HG02973 (cell line): ENCODE measurements at regions not wholly inside any gene's neighbourhood (a gene's known extent, or its start where the extent isn't known, plus 50 kb on each side); places are given as distances from the start of the nearest gene placed in this dataset.
"Not testable (repeated sequence)": the region's sequence is repeated elsewhere in the genome, so short reads cannot be mapped to it uniquely, and the experiment has no call there.

Source experiments
- ATAC-seq: cut with Tn5 transposase; IDR thresholded peaks from one replicate; pipeline ENCODE4 v1.9.1; 2021; ENCODE audit warnings: moderate library complexity; ENCODE audit not compliant: unreplicated experiment

DNA sequence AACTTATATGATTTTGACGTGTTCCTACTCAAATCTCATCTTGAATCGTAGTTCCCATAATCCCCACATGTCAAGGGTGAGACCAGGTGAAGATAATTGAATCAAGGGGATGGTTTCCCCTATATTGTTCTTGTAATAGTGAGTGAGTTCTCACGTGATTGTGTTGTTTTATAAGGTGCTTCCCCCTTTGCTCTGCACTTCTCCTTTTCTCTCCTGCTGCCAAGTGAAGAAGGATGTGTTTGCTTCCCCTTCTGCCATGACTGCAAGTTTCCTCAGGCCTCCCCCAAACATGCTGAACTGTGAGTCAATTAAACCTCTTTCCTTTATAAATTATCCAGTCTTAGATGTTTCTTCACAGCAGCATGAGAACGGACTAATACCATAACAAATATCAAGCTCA lies 83.2 kb downstream of the MANEA start:
- ATAC-seq = no peak

DNA sequence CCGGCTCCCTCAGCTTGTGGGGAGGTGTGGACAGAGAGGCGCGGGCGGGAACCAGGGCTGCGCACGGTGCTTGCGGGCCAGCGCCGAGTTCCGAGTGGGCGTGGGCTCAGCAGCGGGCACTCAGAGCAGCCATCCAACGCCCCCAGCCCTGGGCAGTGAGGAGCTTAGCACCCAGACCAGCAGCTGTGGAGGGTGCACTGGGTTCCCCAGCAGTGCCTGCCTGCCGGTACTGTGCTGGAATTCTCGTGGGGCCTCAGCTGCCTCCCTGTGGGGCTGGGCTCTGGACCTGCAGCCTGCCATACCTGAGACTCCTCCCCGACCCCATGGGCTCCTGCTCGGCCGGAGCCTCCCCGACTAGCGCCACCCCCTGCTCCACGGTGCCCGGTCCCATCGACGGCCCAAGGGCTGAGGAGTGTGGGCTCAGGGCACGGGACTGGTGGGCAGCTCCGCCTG lies 92.7 kb downstream of the MANEA start:
- no peak for ATAC-seq

DNA sequence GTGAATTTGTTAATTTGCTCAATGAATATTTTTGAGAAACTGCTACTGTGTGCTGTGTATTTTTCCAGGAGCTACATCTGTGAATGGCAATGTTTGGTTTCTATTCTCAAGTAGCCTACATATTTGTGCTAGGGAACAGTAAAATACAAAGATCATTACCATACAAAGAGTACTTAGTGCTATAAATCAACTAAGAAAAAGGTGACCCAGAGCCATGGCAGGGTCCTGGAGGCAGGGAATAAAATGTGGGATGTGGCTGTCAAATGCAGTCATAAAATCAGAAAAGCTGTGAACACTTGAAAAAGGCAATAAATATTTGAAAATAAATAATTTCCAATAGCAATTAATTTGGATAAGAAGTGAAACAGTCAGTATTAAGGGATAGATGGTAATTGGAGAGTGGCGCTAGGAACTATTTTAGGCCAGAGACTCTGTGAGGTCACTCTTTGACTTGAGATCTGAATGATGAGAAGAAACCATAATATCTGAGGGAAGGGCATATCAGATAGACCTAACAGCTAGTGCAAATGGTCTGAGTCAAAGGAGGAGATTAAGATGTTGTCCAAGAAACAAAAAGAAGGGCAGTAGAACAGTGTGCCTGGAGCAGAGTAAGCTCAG lies 98.8 kb downstream of the MANEA start:
- ATAC-seq = no peak

DNA sequence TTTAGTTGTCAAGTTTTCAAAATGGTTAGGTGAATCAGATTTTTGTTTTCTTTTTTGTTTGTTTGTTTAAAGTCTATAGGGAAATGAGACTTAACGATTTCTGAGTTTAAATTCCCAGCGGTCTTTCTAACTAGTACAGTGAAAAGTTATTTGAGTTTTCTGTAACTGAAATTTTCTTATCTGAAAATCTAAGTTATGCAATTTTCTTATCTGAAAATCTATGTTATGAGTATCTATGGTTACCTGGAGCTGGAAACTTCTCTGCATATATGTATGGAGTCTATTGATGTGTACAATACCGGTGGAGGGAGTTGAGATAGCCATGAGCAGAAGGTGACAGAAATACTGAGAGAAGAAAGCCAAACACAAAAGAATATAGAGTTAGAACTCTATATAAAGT lies 102.6 kb downstream of the MANEA start:
- ATAC-seq = no peak

DNA sequence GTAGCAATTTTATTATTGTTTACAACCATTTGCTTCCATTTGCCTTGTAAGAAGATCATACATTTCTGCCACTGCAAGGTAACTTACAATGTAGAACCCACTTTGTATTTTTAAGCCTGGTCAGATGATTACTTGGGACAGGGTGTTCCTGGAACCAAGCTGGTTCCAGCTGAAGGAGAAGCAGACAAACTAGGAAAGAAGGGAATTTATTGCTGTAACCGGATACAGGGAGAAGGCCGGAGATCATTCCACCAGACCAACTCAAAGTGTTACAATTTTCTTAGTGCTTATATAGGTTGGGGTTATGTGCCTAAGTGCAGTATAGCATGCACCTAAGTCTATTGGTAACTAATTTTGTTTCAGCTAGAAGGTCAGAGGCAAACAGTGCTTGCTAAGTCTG lies 104.4 kb downstream of the MANEA start:
- no peak for ATAC-seq

DNA sequence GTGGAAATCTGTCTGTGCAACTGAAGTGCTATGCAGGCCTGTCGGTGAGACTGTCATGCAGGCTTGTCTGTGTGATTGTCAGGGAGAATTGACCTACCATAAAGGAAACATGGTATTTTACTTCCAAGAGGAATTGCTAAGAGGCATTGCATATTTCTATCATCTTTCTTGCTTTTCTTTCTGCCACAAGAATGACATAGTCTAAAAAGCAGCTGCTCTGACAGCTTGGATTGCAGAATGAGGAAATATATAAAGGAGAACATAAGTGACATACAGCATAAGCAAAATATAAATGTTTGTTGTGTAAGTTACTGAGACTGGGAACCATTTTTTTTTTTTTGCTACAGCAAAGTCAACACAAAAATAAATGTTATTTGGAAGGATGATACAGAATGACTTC lies 105.1 kb downstream of the MANEA start:
- no peak for ATAC-seq

DNA sequence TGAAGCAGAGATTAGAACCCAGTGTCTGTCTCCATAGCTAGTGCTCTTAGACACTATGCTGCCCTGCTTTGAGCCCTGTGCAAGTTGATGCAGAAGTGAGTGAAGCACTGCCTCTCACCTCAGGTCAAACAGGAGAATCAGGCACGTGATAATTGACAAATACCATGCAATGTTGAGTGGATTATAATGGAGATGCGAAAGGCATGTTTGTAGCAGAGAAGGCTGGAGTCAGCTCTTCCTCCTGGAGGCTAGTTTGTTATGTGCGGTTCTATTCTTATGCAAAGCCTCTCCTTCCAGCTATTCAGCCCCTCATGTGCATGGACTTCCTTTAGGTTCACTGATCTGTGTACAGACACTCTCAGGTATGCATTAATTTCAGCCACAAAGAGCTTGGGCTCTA lies 108.5 kb downstream of the MANEA start:
- no peak for ATAC-seq

DNA sequence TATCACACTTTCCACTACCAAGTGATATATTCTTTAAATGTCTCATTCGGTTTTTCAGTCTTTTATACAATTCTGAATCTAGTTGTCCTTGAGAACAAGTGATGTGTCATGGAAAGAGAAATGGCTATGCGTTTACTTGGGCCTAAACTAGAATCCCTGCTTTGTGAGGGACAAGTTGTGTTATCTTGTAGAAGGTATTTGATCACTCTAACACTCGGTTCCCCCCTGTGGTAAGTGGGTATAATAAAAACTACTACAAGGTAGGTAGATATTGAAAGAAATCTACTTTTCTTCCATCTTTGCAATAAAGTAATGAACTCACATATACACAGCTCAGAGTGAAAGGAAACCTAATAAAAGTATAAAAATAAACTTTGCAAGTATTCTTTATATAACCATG lies 108.9 kb downstream of the MANEA start:
- no peak for ATAC-seq

DNA sequence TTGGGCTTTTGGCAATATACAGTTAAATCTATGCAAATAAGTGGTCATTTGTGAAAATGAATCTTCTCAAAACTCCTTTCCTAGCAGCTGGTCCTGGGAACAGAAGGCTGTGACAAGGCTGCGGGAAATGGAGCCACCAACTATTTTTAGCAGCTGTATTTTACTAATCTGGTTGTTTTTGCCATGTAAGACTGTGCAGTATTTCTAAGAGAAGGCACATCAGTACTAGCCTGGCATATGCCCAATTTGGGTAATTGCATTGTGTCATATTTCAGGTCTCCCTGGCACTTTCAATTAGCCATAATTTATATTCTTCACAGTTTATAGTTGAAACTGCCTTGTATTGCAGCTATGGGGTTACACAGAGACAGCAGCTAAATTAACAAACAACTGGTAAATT lies 109.6 kb downstream of the MANEA start:
- no peak for ATAC-seq

DNA sequence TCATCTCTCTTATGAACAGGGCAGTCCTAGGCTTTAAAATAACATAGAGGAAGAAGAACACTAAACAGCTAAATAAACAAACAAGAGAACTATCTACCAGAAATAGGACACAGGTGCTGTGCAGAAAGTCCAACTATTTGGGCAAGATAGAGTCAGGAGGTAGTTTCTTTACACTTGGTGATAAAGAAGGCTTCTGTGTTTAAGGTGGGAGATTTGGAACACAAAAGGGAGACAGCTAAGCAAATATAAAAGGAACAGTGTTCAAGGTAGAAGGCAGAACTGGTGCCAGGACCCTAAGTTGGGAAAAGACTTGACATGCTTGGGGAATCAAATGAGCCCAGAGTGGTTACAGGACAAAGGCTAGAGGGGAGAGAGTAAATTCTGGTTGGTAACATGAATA lies 110.5 kb downstream of the MANEA start:
- no peak for ATAC-seq

DNA sequence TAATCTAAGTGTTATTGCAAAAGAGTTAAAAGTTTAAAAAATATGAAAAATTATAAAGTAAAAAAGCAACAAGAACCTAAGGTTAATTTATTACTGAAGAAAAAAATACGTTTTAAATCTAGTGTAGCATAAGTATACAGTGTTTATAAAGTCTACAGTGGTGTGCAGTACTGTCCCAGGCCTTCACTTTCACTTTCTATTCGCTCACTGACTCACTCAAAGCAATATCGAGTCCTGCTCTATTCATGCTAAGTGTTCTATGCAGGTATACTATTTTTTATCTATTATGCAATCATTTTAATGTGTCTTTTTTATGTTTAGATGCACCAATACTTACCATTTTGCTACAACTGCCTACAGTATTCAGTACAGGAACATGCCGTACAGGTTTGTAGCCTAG lies 113.0 kb downstream of the MANEA start:
- peak; percentile 61 for ATAC-seq

DNA sequence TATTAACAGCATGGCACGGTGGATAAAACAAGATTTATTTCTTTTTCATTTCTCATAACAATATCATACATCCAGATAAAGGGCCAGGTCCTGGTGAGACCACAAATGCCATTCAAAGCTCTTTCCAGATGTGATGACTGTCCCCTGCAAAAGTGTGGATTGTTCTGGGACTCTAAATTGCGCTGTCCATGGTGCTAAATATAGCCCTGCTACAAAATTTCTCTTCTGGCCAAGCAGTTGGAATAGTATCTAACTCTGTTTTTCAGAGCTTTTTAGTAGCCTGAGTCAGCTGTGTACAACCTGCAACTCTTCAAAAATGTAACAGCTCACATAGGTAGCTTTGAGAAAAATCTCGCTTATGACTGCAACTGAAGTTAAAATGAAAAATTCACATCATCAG lies 115.8 kb downstream of the MANEA start:
- no peak for ATAC-seq

DNA sequence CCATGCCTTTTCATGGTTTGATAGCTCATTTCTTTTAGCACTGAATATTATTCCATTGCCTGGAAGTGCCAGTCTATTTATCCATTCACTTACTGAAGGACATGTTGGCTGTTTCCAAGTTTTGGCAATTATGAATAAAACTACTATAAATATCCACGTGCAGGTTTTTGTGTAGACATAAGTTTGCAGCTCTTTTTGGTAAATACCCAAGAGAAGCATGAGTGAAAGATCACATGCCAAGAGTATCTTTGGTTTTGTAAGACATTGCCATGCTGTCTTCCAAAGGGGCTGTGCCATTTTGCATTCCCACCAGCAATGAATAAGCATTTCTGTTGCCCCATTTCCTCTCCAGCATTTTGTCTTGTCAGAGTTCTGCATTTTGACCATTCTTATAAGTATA lies 120.9 kb downstream of the MANEA start:
- no peak for ATAC-seq

DNA sequence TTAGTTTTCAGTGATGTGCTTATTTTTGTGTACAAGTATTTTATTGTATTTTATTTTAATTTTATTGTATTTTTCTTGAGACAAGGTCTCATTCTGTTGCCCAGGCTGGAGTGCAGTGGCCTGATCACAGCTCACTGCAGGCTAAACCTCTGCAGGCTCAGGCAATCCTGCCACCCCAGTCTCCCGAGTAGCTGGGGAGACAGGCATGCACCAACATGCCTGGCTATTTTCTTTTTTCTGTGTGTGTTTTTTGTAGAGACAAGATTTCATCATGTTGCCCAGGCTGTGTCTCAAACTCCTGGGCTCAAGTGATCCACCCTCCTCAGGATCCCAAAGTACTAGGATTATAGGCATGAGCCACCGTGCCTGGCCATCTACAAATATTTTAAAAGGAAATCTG lies 146.3 kb downstream of the MANEA start:
- ATAC-seq = no peak

DNA sequence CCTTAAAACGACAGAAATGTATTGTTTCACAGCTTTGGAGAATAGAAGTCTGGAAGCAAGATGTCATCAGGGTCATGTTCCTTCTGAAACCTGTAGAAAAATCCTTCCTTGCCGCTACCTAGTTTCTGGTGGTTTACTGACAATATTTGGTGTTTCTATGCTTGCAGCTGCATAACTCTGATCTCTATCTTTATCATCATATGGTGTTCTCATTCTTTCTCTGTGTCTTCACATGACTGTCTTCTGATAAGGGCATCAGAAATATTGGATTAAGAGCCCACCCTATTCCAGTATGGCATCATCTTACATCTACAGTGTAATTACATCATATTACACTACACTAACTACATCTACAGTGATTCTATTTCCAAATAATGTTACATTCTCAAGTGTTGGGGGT lies 148.0 kb downstream of the MANEA start:
- ATAC-seq = no peak

DNA sequence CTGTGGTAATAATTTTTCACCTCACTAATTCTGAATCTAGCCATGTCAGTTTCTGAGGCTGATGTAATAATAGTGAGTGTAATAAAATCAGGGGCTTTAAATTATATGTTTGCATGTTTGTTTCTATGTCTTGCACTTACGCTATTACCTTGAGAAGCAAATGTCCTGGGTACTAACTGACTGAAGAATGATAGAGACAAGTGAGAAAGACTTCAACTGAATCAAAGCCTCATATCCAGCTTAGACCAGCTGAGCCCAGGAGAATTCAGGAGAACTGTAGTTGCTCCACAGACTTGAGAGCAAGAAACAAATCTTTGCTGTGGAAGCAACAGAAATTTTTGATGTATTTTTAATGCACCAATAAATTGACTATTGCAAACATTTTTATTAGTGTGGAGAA lies 162.8 kb downstream of the MANEA start:
- no peak for ATAC-seq

DNA sequence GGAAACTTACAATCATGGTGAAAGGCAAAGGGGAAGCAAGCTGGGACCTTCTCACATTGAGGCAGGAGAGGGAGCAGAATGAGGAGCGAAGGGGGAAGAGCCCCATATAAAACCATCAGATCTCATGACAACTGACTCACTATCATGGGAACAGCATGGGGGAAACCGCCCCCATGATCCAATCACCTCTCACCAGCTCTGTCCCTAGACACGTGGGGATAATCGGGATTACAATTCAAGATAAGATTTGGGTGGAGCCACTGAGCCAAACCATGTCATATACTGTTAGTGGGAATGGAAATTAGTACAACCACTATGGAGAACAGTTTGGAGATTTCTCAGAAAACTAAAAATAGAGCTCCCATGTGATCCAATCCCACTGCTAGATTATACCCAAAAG lies 163.7 kb downstream of the MANEA start:
- no peak for ATAC-seq

DNA sequence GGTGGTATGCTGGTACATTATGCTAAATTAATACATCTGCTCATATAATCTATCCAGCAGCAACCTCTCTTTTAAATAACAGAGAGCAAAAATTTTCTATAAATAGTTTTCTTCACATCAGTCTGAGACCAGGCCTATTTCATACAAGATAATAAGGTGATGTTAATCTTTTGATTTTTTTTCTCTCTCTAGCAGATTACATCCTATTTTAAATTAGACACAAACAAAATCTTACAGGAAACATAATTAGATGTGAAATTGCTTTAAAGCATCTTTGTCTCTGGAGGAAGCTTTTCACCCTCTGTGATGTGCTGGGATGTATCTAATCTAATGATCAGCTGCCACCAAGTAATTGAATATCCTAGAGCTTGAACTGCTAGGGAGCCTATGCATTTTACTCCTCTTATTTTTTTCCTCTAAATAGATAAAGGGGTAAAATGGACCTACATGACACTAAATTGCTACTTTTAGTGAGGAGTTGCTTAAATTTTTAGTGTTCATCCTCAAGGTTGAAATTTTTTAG lies 165.5 kb downstream of the MANEA start:
- no peak for ATAC-seq

DNA sequence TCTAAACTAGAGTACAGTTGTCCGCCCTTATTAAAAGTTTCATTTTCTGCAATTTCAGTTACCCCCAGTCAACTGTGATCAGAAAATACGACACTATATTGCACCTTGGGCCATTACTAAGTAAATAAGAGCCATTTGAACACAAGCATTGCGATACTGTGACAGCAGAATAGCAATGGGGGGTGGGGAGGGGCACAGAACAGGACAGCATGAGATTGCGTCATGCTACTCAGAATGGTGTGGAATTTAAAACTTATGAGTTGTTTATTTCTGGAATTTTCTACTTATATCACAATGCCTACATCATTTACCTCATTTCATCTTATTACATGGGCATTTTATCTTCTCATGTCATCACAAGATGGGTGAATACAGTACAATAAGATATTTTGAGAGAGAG lies 166.3 kb downstream of the MANEA start:
- no peak for ATAC-seq

DNA sequence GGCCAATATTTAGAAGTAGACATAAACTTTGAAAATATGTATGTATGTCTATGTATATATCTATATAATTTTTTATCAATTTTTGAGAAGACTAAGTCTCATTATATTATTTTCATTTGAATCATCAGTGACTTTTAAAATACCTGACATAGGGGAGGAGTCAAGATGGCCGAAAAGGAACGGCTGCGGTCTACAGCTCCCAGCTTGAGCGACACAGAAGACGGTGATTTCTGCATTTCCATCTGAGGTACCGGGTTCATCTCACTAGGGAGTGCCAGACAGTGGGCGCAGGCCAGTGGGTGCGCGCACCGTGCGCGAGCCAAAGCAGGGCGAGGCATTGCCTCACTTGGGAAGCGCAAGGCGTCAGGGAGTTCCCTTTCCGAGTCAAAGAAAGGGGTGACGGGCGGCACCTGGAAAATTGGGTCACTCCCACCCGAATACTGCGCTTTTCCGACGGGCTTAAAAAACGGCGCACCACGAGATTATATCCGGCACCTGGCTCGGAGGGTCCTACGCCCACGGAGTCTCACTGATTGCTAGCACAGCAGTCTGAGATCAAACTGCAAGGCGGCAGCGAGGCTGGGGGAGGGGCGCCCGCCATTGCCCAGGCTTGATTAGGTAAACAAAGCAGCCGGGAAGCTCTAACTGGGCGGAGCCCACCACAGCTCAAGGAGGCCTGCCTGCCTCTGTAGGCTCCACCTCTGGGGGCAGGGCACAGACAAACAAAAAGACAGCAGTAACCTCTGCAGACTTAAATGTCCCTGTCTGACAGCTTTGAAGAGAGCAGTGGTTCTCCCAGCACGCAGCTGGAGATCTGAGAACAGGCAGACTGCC lies 181.1 kb downstream of the MANEA start:
- ATAC-seq = not testable (repeated sequence)

DNA sequence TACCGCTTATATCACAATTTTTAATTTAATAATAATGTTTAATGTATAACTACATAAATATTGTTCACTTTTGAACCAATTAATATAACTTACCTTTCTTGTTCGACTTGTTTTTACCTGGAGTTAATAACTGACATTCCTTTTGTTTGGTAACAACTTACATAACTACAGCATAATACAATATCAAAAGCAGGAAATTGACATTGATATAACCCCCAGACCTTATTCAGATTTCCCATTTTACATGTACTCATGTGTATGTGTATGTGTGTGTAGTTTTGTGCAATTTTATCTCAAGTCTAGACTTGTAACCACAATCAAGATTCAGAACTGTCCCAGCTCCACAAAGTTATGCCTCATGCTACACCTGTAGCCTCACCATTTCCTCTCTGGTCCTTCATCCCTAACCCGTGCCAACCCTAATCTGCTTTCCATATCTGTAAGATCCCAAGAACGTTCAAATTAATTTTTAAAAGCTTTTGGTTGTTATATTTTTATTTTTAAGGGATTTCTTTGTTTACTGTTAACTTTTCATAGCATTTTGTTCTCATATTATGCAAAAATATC lies 190.6 kb downstream of the MANEA start:
- ATAC-seq = no peak

DNA sequence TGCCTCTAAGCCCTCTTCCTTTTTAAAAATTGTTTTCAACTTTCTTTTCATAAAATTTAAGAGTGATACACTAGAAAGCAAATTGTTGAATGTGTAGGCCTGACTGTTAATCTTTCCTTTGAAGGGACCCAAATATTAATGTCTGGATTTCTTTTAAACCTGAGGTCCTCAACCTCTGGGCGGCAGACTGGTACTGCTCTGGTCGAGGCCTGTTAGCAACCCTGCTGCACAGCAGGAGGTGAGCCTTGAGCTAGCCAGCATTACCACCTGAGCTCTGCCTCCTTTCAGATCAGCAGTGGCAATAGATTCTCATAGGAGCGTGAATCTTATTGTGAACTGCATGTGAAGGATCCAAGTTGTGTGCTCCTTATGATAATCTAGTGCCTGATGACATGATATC lies 191.2 kb downstream of the MANEA start:
- no peak for ATAC-seq
